ENCODE measurements at regions not wholly inside any gene's neighbourhood (a gene's known extent, or its start where the extent isn't known, plus 50 kb on each side); places are given as distances from the start of the nearest gene placed in this dataset.

DNA sequence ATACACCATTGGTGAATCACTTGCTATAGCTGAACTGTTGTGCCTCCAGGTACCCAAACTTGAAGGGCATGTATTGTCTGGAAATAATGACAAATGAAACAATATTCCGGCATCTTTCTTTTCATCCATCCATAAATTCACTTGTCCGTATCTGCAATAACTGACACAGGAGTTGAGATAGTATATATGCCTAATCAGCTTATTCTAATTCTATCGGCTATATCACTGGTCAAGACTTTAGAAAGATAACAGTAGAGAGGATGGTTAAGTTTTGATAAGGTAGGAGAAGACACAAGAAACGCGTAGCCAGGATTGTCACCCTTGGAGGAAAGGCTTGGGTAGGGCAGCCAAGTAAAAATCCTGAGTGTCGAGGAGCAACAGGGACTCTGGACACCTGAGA lies 1634.6 kb upstream of the CELF4 start:
- TF ChIP-seq CTCF (IDR thresholded peaks at IDR 0.05; ENCODE audit: insufficient read depth, low read length, poor library complexity, severe bottlenecking) (no peak), EZH2phosphoT487 (conservative IDR thresholded peaks at IDR 0.05; ENCODE audit: low read length) (no peak)

Measured in SU-DHL-6 (cell line).